ENCODE measurements at regions not wholly inside any gene's neighbourhood (a gene's known extent, or its start where the extent isn't known, plus 50 kb on each side); places are given as distances from the start of the nearest gene placed in this dataset.

DNA sequence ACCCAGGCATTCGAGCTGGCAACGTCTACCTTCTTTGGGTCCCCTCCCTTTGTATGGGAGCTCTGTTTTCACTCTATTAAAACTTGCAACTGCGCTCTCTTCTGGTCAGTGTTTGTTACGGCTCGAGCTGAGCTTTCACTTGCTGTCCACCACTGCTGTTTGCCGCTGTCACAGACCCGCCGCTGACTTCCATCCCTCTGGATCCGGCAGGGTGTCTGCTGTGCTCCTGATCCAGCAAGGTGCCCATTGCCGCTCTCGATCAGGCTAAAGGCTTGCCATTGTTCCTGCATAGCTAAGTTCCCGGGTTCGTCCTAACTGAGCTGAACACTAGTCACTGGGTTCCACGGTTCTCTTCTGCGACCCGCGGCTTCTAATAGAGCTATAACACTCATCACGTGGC lies 183.5 kb upstream of the GALNTL6 start:
- no peak for DNase-seq

DNA sequence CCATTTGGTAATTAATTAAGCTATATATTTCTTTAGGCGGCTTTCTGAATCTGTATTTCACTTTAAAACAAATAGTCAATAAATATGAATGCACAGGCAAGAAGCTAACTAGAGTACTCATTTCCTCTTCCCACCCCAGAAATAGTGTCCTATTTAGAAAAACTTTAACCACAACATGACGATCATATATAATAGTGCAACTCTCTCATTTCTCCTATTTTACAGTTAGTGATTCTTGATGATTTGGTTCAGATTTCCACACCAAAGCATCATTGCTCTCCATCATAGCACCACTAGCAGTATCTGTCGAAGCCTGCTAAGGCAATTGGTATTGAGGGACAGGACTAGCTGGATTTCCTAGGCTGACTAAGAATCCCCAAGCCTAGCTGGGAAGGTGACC lies 184.0 kb upstream of the GALNTL6 start:
- no peak for DNase-seq

DNA sequence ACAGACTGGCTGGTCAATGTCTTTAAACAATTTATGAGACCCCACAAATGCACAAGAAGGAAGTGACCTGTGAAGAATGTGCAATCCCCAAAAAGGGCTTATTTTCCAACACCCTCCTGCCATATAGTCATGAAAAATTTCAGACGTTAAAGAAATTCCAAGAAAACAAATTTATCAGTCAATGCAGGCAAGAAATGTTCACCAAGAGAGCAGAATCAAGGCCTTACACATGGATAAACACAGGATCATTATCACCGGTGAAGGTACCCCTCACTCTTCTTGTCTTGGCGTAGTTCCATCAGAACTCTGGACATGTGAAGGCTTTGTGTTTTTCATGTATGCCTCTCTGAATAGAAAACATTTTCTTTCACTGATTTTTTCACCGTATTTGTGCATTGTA lies 186.7 kb upstream of the GALNTL6 start:
- DNase-seq, result no peak

DNA sequence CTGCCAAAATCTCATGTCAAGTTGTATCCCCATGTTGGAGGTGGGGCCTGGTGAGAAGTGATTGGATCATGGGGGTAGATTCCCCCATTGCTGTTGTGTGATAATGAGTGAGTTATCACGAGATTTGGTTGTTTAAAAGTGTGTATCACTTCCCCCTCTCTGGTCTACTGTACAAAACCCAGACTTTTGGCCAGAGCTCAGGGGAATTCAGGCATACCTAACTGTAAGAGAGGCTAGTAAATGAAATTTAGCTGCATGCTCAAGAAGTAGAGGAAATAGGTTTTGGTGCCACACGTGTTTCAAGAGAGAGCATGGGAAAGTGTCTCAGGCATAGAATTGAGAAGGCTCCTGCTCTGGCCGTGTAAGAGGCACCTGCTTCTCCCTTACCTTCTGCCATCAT lies 190.5 kb upstream of the GALNTL6 start:
- no peak for DNase-seq

DNA sequence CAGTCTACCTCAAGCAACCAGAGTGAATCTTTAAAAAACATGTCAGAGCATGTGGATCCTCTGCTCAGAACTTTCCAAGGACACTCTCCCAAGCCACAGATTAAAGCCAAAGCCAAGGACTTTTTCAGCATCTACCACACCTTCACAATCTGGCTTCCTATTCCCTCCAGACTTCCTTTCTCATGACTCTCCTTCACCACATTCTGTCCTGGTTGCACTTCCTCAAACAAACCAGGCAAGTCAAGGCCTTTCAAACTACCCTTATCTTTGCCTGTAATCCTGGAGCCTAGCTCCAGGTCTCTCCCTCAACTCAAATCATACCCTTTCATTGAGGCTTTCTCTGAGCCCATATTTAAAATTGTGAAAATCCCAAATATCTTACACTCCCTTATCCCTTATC lies 191.6 kb upstream of the GALNTL6 start:
- no peak for DNase-seq

DNA sequence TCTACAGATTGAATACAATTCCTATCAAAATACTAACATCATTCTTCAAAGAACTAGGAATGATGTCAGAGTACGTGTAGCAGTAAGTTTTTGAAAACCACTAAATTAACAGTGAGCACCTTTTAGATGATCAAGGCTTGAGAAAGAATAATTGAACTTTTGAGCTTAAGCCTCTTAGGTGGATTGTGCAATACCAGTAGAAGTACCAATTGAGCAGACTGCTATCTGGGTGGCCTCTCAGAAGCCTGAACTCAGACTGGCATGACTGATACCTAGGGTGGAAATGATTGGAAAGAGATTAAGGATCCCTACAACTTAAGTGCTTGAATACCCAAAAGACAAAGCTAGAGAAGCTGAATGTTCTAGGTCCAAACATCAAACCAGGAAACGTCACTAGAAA lies 200.3 kb upstream of the GALNTL6 start:
- DNase-seq, result no peak

DNA sequence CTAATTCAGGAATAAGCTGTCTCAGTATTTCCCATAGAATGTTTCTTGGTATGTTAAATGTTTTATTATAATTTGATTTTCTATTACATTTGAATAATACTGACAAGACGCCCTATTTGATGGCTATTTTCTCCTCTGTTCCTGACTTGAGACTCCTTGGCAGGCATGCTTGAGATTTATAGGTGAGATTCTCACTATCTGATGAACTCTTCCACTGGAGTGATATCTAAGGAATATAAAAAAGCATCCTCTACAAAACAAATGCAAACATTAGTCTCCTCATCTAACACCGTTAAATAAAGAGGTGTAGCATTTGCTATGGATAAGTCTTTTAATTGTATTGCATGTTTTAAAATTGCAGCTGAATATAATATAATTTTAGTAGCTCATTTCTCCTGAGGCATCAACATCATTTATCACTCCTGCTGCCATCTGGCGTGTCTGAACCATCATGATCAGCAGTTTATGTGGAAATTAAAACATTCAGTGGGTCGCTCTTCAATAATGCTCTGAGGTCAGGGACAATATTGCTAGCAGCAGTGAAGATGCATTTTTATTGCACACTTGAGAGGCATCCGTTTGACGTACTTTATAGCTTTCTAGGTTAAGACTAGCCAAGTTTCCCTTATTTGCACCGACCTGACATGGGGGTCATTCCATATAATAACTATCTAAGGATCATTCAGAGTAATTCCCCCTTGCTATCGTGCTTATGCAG lies 210.4 kb upstream of the GALNTL6 start:
- no peak for DNase-seq

DNA sequence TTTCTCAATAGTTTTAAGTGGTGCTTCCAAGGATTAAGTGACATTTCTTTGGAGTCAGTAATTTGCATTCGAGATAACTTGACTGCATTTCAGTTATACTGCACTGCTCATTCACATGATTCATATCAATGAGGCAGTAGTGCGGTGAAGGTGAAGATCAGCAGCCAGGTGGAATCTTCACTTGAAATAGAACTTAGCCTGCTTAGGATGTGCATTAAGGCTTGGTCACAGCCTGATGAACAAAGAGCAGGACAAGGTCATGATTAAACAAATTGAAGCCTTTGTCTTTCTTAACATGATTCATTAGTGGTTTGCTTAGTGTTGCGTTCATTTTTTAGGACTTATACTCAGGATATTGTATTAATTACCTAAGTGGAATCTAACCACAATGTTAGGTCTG lies 212.1 kb upstream of the GALNTL6 start:
- DNase-seq, result no peak

DNA sequence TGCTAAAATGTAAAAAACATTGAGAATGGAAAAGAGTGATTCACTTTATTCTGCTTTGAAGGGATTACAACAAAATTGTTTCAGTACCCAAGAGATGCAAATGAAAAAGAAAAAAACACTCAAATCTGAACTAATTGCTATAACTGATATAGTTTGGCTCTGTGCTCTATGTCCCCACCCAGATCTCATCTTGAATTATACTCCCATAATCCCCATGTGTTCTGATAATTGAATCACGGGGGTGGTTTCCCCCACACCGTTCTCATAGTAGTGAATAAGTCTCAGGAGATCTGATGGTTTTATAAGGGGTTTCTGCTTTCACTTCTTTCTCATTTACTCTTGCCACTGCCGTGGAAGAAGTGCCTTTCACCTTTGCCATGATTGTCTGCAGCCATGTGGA lies 213.6 kb upstream of the GALNTL6 start:
- DNase-seq, result no peak

DNA sequence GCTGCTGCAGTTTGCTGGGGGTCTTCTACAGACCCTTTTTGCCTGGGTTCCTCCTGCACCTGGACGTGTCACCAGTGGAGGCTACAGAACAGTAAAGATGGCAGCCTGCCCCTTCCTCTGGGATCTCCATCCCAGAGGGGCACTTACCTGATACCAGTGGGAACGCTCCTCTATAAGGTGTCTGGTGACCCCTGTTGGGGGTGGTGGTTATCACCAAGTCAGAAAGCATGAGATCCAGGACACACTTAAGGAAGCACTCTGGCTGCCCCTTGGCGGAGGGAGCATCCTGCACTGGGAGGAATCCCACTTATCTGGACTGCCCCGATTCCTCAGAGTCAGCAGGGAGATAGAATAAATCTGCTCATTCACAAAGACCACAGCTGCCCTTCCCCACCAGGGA lies 218.9 kb upstream of the GALNTL6 start:
- DNase-seq, result no peak

DNA sequence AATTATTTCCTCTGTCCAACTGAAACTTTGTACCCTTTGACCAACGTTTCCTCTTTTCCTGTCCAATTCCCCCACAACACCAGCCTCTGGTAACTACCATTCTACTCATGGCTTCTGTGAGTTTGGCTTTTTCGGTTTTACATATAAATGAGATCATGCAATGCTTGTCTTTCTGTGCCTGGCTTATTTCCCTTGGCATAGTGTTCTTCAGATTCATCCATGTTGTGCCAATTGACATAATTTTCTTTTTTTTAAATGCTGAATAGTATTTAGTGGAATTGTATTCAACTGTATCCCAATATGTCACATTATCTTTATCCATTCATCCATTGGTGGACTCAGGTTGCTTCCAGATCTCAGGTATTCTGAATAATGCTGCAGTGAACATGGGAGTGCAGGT lies 222.5 kb upstream of the GALNTL6 start:
- DNase-seq, result no peak

DNA sequence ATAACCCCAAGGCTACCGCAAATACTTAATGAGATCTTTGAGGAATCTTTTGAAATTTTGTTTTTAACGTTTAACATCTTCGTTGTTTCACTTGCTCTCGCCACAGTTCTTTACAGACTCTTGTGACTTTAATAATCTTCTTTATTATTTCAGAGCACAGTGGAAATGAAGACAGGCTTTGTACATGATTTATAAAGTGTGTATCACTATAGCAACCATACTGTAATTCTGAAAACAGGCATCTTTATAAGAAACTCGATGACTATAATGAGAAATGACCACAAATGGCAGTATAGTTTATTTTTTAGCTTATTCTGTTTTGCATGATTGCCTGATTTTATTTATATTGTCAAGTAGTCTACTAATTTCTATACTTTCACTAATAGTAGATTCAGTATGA lies 224.4 kb upstream of the GALNTL6 start:
- DNase-seq, result no peak

DNA sequence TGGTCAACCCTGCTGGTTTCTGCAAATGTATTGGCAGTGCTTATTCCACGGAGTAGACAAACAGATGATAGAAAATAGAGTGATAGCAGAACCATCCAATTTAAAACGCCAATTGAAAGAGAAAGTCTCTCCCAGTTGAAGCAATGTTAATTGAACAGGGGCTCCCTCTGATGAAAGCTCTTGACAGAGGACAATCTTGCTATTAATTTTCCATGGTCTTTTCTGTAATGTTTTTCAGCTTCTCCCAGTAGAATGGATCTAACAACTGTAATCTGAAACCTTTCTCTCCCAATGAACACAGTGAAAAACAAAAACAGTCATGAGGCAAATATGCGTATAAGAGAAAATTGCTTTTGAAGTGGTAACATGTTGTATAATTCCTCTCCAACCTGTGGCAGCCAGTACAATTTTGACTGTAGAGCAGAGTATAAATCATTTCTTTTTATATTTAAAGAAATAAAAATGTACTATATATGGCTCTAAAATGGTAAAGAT lies 225.1 kb upstream of the GALNTL6 start:
- no peak for DNase-seq

DNA sequence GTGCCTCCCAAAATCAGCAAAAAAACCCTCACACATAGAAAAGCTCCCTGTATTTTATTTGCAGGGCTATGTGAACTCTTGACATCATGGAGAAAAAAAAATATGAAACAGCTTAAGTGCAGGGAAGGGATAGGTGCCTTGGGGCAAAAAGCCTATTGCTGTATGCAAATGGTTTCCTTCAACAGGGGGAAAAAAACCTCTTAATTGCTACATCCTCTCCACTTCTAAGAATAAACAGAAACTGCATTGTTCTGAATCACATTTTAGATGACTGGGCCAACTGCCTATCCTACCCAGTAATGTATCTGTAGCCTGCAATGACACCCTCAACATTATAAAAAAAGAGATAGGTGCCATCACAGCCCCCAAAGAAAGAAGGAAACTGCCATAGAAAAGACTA lies 229.4 kb upstream of the GALNTL6 start:
- DNase-seq, result no peak

DNA sequence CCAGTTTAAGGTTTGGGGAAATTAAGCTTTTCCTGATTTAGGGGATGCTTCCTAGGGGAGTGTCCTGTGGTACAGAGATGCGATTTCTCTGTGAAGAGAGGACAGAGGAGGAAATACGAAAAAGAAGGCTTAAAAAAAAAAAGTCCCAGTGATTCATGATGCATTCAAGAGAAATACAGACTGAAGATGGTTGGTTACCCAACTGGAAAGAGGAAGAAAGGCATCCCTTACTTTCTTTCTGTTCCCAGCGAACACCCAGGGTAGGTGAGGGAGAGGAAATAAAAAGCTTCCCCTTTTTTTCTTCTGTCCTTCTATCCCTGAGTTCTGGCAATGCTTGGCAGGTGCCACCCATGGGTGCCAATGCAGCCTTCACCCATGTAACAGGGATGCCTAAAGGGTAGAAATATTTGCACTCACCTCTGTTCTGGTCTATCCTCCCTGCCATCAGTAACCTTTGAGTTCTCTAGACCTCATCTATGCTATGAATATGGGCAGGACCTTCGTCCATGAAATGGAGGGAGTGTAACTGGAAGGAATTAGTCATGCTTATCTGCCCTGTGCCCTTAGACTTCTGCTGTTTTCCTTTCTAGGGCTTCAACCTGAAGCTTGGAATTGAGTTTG lies 230.1 kb upstream of the GALNTL6 start:
- no peak for DNase-seq

DNA sequence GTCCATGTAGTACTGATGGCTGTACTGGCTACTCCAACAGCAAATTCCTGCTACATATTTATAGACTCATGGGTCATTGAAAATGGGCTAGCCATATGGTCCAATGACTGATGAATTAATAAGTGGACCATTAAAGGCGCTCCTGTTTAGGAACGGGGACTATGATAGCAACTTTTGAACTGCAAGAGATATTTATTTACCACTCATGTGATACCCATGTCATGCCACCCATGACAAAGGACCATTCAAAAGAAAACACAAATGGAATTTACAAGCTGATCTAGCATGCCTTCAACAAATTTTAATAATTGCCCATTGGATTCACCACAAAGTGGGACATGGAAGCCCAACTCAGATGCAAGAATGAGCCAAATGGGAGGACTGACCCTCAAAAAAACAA lies 240.0 kb upstream of the GALNTL6 start:
- no peak for DNase-seq

DNA sequence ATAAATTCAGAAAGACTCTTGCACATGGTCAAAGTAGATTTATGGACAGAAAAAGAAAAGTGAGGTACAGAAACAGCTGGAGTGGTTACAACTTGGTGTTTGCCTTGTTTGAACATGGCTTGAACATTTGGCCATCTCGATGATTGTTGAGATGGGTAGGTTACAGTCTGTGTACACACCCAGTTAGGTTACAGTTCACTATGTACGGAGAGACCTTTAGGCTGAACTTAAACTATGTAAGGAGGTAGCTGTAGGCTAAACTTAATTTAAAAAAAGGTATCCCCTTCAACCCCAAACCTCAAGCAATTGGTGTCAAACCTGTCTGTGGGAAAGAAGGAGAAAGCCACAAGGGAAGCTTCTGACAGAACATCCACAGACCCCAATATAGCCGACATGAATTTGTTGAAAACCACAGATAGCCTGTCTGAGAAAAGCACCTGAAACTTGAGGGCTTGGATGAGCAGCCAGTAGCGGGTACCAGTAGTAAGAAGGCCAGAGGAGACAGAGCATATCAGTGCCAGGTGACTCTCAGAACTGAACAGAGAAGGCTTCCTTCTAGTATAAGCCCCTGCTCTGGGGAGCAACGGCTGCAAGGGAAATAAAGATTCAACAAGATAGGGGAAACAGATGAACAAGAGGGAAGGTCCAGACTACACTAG lies 247.9 kb upstream of the GALNTL6 start:
- no peak for DNase-seq

DNA sequence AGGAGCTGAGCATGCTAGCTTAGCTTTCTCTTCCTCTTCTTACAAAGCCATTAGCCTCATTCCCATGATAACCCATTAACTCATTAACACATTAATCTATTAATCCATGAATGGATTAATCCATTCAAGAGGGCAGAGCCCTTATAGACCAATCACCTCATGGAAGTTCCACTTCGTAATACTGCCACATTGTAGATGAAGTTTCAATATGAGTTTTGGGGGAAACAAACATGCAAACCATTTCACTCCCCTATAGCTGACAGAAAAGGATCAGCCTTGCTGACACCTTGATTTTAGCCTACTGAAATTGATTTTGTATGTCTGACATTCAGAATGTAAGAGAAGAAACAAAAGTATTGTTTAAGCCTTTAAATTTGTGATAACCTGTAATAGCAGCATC lies 251.8 kb upstream of the GALNTL6 start:
- DNase-seq, result no peak

DNA sequence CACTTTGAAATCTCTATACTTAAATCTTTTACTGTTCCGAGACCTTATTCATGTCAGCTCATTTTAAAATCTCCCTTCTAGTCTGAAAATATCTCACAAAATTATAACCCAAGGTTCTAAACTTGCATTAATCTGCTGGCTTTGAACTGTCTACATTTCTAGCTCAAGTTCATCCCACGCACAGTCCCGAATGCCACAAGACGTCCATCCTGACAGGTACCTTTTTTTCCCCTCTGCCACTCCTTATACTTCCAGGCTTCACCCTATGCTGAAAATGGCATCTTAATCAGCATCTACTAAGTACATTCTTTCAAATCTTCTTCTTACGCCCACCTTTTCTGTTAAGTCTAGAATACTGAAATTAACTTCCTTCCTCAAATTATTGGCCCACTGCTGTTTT lies 259.2 kb upstream of the GALNTL6 start:
- DNase-seq, result no peak

DNA sequence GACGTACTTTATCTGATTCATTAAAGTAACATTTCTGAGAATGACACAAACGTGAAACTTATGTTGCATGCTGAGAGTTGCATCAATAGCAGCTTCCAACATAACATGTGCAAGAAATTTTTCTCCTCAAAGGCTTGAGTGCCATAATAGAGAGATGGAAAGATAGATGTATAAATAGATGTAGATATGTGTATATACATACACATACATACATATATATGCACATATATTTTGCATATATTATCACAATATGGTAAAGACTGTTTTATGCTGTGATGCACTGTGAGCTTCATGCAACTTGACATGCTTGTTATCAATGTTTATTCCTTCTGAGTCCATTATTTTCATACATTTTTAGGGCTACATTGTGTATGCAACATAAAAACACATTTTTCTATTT lies 270.6 kb upstream of the GALNTL6 start:
- DNase-seq, result no peak

DNA sequence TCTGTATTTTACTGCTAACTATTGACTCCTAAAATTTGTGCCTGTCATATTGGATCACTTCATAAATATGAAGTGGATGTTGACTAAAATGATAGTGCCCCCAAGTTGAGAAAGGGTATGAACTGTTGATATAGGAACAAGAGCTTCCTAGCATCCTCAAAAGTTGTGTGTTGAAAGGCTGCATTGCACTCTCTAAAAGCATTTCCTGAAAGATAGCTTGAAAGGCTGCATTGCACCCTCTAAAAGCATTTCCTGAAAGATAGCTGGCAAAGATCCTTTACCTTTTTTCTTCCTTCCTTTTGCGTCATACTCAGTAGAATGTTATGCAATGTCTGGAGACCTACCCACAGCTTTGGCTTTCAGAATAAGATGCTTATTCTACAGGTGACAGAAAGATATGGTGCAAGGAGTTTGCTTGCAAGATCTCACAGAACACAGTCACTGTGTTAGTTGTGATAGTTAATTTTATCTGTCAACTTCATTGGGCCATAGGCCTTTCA lies 274.6 kb upstream of the GALNTL6 start:
- no peak for DNase-seq

DNA sequence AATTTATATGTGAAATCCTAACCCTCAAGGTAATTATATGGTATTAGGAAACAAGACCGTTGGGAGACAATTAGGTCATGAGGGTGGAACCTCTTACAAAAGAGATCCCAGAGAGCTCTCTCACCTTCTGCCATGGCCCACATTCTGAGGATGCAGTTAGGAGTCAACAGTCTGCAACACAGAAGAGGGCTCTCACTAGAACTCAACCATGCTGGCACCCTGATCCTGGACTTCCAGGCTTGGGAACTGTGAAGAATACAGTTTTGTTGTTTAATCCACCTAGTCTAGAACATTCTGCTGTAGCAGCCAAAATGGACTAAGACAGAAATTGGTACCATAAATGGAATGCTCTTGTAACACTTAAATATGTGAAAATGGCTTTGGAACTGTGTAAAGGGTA lies 278.8 kb upstream of the GALNTL6 start:
- no peak for DNase-seq

DNA sequence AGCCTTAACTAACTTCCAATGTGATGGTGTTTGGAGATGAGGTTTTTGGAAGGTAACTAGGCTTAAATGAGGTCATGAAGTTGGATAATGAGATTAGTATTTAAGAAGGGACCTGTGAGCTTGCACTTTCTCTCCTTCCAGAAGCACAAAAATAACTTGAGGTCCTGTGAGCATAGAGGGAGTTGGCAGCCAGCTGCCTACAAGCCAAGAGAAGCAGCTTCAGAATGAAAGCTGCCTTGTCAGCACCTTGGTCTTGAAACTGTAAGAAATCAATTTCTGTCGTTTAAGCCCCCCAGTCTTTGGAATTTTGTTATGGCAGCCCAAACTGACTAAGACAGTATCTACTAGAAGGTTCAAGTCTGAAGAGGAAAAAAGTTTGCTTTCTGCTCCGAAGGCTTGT lies 280.2 kb upstream of the GALNTL6 start:
- no peak for DNase-seq

DNA sequence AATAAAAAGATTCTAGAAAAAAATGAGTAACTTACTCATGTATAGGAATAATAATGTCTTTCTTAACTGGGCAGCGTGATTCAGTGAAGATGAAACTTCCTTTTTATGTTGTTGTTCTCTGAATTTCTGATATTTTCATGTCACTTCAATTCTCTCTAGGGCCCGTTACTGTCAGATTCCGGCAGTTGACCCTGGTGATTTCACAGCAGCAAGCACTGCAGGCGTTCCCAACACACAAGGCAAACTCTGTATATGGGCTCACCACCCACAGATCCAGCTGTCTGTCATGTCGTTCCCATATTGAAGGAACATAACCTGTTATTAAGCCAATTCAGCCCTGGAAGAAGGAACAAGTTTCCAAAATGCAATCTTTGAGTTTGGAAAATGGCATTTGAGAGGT lies 288.3 kb upstream of the GALNTL6 start:
- no peak for DNase-seq

All from kidney glomerular epithelial cell (primary cell).